ENCODE measurements at regions not wholly inside any gene's neighbourhood (a gene's known extent, or its start where the extent isn't known, plus 50 kb on each side); places are given as distances from the start of the nearest gene placed in this dataset.

DNA sequence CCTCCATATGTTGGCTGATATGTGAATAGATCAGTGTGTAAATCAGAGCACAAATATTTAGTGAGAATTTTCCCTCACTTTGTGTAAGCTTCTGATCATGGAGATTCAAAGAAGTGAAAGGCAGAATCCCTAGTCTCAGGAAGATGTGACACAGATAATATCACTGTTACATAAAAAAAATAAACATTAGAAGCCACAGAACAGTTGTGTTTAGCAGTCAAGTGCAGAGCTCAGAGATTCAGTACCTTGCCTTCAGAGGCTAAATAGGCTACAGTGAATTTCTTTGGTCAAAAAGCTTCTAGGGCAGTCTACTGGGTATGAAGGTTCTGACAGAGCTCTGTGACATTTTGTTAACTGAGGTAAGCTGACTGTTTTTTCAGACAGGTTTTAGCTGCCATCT, 591.5 kb downstream of the METTL15 start:
- Histone ChIP-seq H3K27me3 (ENCODE audit: control insufficient read depth, insufficient read depth, low read length) (no peaks in the 10 kb centered on the region), H3K36me3 (ENCODE audit: control insufficient read depth in 2 of 3, insufficient read depth in 3 of 3, low read length in 3 of 3) (no peaks in the 10 kb centered on the region), H3K9me3 (ENCODE audit: control insufficient read depth in 2 of 3, insufficient read depth in 1 of 3, low read length in 3 of 3) (no peaks in the 10 kb centered on the region), H3K27ac (ENCODE audit: low read depth in 2 of 2, low read length in 2 of 2) (no peak overlapping the region), H3K9ac (ENCODE audit: low read length in 3 of 3) (no peak overlapping the region), H3K4me3 (ENCODE audit: low read length in 3 of 3) (no peak overlapping the region), H3K4me1 (ENCODE audit: control insufficient read depth in 2 of 3, insufficient read depth in 2 of 3, low read depth in 1 of 3, low read length in 3 of 3) (no peaks in the 10 kb centered on the region)
- TF ChIP-seq, protein P1, sequence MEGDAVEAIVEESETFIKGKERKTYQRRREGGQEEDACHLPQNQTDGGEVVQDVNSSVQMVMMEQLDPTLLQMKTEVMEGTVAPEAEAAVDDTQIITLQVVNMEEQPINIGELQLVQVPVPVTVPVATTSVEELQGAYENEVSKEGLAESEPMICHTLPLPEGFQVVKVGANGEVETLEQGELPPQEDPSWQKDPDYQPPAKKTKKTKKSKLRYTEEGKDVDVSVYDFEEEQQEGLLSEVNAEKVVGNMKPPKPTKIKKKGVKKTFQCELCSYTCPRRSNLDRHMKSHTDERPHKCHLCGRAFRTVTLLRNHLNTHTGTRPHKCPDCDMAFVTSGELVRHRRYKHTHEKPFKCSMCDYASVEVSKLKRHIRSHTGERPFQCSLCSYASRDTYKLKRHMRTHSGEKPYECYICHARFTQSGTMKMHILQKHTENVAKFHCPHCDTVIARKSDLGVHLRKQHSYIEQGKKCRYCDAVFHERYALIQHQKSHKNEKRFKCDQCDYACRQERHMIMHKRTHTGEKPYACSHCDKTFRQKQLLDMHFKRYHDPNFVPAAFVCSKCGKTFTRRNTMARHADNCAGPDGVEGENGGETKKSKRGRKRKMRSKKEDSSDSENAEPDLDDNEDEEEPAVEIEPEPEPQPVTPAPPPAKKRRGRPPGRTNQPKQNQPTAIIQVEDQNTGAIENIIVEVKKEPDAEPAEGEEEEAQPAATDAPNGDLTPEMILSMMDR (IDR thresholded peaks at IDR 0.05; ENCODE audit: borderline replicate concordance, extremely low read depth, insufficient read depth) = no peak
- FAIRE-seq (no peak), DNase-seq (no peak)
- intact Hi-C loops (cut with DNase I) = no loop called here

DNA sequence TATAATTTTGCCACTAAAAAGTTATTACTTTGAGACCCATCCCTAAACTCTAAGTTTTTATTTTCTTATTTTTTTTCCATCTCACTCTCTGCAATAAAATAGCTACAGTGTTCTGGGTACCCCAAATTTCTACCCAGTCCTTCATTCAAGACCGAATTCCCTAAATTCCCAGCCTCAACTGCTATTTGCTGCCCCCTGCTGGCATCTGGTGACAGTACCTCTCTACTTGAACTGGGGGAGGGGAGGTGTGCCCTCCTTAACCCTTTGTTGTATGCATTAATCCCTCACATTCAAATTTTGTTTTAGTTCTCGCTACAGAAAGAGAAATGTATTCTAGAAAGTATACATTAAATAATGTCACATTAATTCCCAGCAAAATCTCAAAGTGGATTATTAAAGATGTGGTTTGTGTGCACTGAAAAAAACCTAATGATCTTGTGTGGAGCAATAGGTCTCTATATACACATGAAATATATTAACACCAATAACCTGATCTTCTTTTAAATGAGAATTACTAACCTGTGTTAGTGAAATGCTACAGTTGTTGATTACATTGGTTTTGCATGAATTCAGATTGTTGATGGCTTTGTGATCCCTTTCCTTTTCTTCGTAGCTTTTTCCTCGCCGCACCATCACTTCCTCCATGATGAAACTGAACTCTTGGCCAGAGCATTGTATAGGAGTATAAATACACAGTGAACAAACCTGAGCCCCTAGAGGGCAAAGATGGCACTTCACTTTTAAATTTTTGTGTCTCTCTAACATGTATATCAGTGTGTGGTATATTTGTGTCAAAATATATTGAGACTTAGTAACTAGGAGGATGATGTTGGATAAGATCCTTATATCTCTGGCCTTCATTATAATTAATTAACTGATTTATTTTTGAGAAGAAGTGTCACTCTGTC, 590.0 kb downstream of the METTL15 start:
- Histone ChIP-seq H3K27ac (ENCODE audit: low read depth in 2 of 2, low read length in 2 of 2) (no peak overlapping the region), H3K4me1 (ENCODE audit: control insufficient read depth in 2 of 3, insufficient read depth in 2 of 3, low read depth in 1 of 3, low read length in 3 of 3) (no peaks in the 10 kb centered on the region), H3K9me3 (ENCODE audit: control insufficient read depth in 2 of 3, insufficient read depth in 1 of 3, low read length in 3 of 3) (no peaks in the 10 kb centered on the region), H3K9ac (ENCODE audit: low read length in 3 of 3) (no peak overlapping the region), H3K36me3 (ENCODE audit: control insufficient read depth in 2 of 3, insufficient read depth in 3 of 3, low read length in 3 of 3) (no peaks in the 10 kb centered on the region), H3K4me3 (ENCODE audit: low read length in 3 of 3) (no peak overlapping the region), H3K27me3 (ENCODE audit: control insufficient read depth, insufficient read depth, low read length) (no peaks in the 10 kb centered on the region)
- intact Hi-C loops (cut with DNase I) = no loop called here
- FAIRE-seq (no peak), DNase-seq (peak in 4 of 5 donors; percentile 61 to 81 (median 63))
- TF ChIP-seq, protein P1 (IDR thresholded peaks at IDR 0.05; ENCODE audit: borderline replicate concordance, extremely low read depth, insufficient read depth) = peak; percentile 75

DNA sequence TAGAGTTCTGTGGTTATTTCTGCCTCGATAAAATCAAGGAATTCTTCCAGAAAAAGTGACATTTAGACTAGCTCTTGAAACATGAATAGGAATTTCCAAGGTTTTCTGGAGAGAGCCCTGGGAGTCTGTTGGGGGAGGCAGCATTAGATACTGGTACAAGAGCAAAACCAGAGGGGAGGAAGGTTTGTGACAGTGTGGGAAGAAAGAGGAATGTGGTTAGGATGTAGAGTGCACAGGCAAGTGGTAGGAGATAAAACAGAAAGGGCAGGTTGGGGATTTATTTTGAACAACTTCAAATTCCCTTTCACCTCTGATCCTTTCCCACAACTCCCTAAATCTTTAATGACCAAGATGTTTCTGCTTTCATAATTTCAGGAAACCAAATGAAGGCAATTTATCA, 588.4 kb downstream of the METTL15 start:
- intact Hi-C loops (cut with DNase I) = no loop called here
- Histone ChIP-seq H3K4me3 (ENCODE audit: low read length in 3 of 3) (no peak overlapping the region), H3K36me3 (ENCODE audit: control insufficient read depth in 2 of 3, insufficient read depth in 3 of 3, low read length in 3 of 3) (no peaks in the 10 kb centered on the region), H3K9ac (ENCODE audit: low read length in 3 of 3) (no peak overlapping the region), H3K27ac (ENCODE audit: low read depth in 2 of 2, low read length in 2 of 2) (no peak overlapping the region), H3K9me3 (ENCODE audit: control insufficient read depth in 2 of 3, insufficient read depth in 1 of 3, low read length in 3 of 3) (no peaks in the 10 kb centered on the region), H3K27me3 (ENCODE audit: control insufficient read depth, insufficient read depth, low read length) (no peaks in the 10 kb centered on the region), H3K4me1 (ENCODE audit: control insufficient read depth in 2 of 3, insufficient read depth in 2 of 3, low read depth in 1 of 3, low read length in 3 of 3) (no peaks in the 10 kb centered on the region)
- FAIRE-seq = no peak
- TF ChIP-seq, protein P1 (IDR thresholded peaks at IDR 0.05; ENCODE audit: borderline replicate concordance, extremely low read depth, insufficient read depth) = no peak
- DNase-seq = no peak

Data from kidney (tissue), 13 donors.